Fibroblast of villous mesenchyme (primary cell): ENCODE measurements at regions not wholly inside any gene's neighbourhood (a gene's known extent, or its start where the extent isn't known, plus 50 kb on each side); places are given as distances from the start of the nearest gene placed in this dataset.

Experiments
- DNase-seq: peaks from one replicate; pipeline ENCODE4 v3.0.0-alpha.2; 2010; ENCODE audit warnings: low read depth
- H3K4me3 ChIP-seq: 2 replicates; pipeline ENCODE4 v1.5.1; 2011; ENCODE audit warnings: low read depth, mild to moderate bottlenecking, low read length
- TF ChIP-seq, protein P1 (sequence below): IDR thresholded peaks from 2 replicates; pipeline ENCODE4 v1.5.1; 2012; ENCODE audit warnings: low read depth, mild to moderate bottlenecking, low read length; ENCODE audit not compliant: insufficient read depth

DNA sequence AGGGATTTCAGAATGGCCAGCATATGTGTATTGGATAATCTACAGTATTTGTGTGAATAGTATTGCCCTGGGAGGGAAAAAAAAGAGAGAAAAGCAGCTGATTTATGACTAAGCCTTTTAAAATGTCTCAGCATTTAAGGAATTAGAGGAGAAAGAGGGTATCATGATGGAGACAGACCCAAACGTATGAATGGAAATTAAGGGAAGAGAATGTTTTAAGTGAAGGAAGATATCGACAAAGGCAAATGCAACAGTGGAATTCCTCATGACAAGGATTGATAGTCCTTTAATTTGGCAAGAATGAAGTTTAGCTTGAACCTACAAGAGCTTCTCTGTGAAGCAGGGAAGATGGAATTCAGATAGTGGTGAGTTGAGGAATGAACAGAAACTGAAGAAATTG, 367.3 kb upstream of the POU3F2 start:
- TF ChIP-seq, protein P1, sequence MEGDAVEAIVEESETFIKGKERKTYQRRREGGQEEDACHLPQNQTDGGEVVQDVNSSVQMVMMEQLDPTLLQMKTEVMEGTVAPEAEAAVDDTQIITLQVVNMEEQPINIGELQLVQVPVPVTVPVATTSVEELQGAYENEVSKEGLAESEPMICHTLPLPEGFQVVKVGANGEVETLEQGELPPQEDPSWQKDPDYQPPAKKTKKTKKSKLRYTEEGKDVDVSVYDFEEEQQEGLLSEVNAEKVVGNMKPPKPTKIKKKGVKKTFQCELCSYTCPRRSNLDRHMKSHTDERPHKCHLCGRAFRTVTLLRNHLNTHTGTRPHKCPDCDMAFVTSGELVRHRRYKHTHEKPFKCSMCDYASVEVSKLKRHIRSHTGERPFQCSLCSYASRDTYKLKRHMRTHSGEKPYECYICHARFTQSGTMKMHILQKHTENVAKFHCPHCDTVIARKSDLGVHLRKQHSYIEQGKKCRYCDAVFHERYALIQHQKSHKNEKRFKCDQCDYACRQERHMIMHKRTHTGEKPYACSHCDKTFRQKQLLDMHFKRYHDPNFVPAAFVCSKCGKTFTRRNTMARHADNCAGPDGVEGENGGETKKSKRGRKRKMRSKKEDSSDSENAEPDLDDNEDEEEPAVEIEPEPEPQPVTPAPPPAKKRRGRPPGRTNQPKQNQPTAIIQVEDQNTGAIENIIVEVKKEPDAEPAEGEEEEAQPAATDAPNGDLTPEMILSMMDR = no peak
- no peak for DNase-seq

DNA sequence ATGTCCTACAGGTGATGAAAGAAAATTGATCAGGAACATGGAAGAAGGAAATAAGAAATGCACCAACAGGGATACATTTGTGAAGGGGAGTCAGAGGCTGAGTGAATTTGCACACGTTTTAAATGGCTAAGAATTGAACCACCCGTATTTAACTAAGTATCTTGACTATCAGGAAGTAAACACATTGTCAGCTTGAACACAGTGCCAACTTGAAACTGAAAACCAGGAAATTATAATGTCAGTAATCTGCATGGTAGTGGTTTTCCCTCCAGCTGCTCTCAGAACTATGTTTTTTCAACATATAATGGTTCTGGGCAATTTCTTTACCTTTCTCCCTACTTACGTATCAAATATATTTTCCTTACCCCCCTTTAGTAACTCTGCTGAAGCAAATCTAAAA, 366.5 kb upstream of the POU3F2 start:
- no peak for DNase-seq
- TF ChIP-seq, protein P1 = no peak
- no peak overlapping the region for H3K4me3 ChIP-seq

More for the DNA sequence above, 367.3 kb upstream of the POU3F2 start:
- no peak overlapping the region for H3K4me3 ChIP-seq

DNA sequence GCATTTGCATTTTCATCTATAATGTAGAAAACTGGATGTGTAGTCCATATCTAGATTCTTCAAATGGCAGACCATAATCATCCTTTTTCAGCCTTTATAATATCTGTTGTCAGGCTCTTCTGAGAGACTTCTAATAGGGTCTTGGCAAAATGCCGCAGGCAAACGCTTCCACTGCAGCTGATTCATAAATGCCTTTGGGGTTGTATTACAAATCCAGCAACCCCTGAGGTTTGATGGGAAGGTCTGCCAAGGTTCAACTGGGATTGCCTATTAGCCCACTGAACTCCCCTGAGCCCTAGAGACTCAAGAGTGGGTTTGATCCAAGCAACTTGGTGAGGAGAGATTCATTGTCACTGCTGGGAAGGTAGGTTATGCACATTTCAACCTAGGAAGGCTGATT, 365.2 kb upstream of the POU3F2 start:
- no peak for DNase-seq
- TF ChIP-seq, protein P1 = no peak
- no peak overlapping the region for H3K4me3 ChIP-seq

DNA sequence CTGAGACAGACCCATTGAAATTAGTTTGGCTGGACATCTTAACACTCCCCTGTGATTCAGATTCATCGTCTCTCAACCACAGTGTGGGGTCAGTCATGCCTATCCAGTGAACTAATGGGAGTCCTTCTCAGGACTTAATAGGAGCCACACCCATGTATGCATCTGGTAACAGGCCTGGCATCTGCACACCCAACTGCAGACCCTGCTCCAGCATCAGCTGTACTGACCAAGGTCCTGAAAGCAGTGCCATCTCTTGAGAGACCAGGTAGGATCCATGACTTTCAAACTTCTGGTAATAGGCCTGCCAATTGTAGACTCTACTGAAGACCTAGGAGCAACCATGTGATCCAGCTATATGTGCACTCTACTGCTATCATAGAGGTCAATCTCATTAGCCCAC, 363.6 kb upstream of the POU3F2 start:
- no peak for DNase-seq
- TF ChIP-seq, protein P1 = no peak
- no peak overlapping the region for H3K4me3 ChIP-seq

DNA sequence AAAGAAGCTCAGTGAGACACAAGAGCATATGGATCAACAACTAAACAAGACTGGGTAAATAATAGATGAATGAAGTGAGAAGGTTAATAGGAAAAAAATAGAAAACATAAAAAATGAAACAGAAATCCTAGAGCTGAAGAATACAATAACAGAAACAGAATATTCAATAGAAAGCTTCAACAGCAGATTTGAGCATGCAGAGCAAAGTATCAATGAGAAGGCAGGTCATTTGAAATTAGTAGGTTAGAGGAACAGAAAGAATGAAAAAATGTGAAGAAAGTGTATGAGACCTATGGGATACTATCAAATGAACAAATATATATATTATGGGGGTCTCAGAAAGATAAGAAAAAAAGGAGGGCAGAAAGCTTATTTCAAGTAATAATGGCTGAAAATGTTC, 362.9 kb upstream of the POU3F2 start:
- DNase-seq = no peak
- TF ChIP-seq, protein P1 = no peak
- no peak overlapping the region for H3K4me3 ChIP-seq

DNA sequence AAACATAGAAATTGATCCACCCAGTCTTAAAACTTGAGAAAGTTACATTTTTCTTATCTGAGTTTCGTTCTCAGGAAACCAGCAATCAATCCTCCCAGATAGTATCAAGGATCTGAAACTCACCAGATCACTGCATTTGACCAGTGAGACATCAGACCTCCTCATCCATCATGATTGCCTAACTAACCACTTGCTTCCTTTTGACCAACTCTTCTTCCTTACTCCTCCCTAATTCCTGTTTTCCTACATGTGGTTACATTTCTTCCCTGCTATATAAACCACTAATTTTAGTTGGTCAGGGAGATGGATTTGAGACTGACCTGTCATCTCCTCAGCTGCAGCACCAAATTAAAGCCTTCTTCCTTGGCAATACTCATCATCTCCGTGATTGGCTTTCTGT, 357.1 kb upstream of the POU3F2 start:
- TF ChIP-seq, protein P1 = no peak
- no peak overlapping the region for H3K4me3 ChIP-seq
- DNase-seq = no peak

DNA sequence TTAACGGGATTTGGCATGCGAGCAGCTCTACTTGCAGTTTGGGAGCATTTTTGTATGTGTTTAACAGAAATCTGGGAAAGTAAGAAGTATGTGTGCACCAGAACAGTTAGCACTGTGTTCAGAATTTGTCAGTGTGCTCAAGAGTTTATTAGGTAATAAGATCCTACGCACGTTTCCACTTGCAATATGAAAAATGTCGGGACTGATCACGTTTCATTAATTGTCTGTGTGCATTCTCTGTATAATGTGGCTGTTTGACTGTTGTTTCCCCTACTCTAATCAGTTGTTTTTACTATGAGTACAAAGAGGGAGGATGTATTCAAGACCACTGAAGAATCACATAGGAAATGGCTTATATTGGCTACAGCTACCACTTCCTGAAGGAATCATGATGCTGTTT, 349.7 kb upstream of the POU3F2 start:
- DNase-seq = no peak
- no peak overlapping the region for H3K4me3 ChIP-seq
- TF ChIP-seq, protein P1 = no peak
